ENCODE measurements at regions not wholly inside any gene's neighbourhood (a gene's known extent, or its start where the extent isn't known, plus 50 kb on each side); places are given as distances from the start of the nearest gene placed in this dataset.
"Not testable (repeated sequence)": the region's sequence is repeated elsewhere in the genome, so short reads cannot be mapped to it uniquely, and the experiment has no call there.

- Histone ChIP-seq H3K9me3 (no peaks in the 10 kb centered on the region), H3K27me3 (no peaks in the 10 kb centered on the region), H3K36me3 (no peaks in the 10 kb centered on the region), H3K27ac (no peak overlapping the region), H3K4me3 (no peak overlapping the region), H3K4me1 (no peaks in the 10 kb centered on the region)
- no peak for DNase-seq (ENCODE audit: low spot score in 2 of 2)
- TF ChIP-seq, protein P1, sequence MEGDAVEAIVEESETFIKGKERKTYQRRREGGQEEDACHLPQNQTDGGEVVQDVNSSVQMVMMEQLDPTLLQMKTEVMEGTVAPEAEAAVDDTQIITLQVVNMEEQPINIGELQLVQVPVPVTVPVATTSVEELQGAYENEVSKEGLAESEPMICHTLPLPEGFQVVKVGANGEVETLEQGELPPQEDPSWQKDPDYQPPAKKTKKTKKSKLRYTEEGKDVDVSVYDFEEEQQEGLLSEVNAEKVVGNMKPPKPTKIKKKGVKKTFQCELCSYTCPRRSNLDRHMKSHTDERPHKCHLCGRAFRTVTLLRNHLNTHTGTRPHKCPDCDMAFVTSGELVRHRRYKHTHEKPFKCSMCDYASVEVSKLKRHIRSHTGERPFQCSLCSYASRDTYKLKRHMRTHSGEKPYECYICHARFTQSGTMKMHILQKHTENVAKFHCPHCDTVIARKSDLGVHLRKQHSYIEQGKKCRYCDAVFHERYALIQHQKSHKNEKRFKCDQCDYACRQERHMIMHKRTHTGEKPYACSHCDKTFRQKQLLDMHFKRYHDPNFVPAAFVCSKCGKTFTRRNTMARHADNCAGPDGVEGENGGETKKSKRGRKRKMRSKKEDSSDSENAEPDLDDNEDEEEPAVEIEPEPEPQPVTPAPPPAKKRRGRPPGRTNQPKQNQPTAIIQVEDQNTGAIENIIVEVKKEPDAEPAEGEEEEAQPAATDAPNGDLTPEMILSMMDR (IDR thresholded peaks at IDR 0.05), result no peak
- TF ChIP-seq POLR2A (IDR thresholded peaks at IDR 0.05) (no peak), POLR2AphosphoS5 (IDR thresholded peaks at IDR 0.05) (no peak)
- intact Hi-C loops (cut with DNase I; ENCODE audit: low total_unique reads), result no loop called here
These were observed 160.6 kb downstream of the LIPI start for GRCh38 chr21:14050121-14050520.

DNA sequence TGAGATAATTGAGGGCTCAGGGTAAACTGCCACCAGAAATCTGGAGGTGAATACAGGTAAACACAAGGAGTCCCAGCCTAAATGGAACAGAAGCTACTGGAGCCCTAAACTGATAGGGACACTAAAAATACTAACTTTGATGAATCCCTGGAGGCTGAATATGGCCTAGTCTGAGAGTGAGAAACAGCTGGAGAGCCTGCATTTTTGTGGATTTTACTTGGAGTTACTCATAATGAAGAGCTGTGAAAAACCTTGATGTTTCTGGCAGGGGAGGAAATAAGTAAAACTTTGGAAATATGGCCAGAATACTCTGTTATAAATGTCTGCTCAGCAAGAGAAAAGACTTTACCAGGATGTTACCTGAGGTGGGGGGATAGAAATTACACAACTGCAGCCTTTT is 164.4 kb downstream of the LIPI start:
- TF ChIP-seq POLR2AphosphoS5 (IDR thresholded peaks at IDR 0.05) (no peak), POLR2A (IDR thresholded peaks at IDR 0.05) (no peak)
- no peaks in the 10 kb centered on the region for H3K9me3 ChIP-seq
- no peaks in the 10 kb centered on the region for H3K4me1 ChIP-seq
- no peak overlapping the region for H3K27ac ChIP-seq
- H3K36me3 ChIP-seq, result no peaks in the 10 kb centered on the region
- intact Hi-C loops (cut with DNase I; ENCODE audit: low total_unique reads), result no loop called here
- H3K27me3 ChIP-seq, result no peaks in the 10 kb centered on the region
- DNase-seq (ENCODE audit: low spot score in 2 of 2), result no peak
- no peak overlapping the region for H3K4me3 ChIP-seq

DNA sequence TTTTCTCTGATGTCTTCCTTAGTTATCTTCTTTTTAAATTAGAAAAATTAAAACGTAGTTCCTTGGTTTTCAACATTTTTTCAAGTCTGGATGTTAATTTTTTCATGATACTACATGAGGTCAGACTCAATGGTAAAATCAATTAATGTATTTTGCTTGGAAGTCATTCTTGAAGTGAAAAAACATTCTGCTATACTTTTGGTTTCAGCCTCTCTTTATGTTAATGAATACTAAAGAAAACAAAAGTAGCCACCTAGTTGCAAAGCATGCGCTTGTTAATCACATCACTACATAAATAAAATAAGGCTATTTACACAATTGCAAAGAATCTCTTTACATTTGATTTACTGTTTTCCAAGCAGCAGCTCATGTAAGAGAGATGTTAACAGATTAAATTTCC is 170.4 kb downstream of the LIPI start:
- no peaks in the 10 kb centered on the region for H3K9me3 ChIP-seq
- no peak overlapping the region for H3K4me3 ChIP-seq
- DNase-seq (ENCODE audit: low spot score in 2 of 2), result no peak
- H3K4me1 ChIP-seq, result no peaks in the 10 kb centered on the region
- H3K27ac ChIP-seq, result no peak overlapping the region
- intact Hi-C loops (cut with DNase I; ENCODE audit: low total_unique reads), result no loop called here
- TF ChIP-seq POLR2AphosphoS5 (IDR thresholded peaks at IDR 0.05), result no peak
- TF ChIP-seq, protein P1 (IDR thresholded peaks at IDR 0.05), result no peak
- no peak for TF ChIP-seq POLR2A (IDR thresholded peaks at IDR 0.05)
- no peaks in the 10 kb centered on the region for H3K36me3 ChIP-seq
- H3K27me3 ChIP-seq, result no peaks in the 10 kb centered on the region

GRCh38 chr21:14028619-14029018 is 182.1 kb downstream of the LIPI start:
- H3K27ac ChIP-seq, result peak overlapping the region in 1 of 2 donors; percentile 12
- TF ChIP-seq POLR2AphosphoS5 (IDR thresholded peaks at IDR 0.05), result peak in 1 of 3 donors; percentile 50
- H3K4me1 ChIP-seq; intact Hi-C loops (cut with DNase I; ENCODE audit: low total_unique reads); H3K9me3 ChIP-seq; DNase-seq (ENCODE audit: low spot score in 2 of 2); H3K27me3 ChIP-seq; H3K36me3 ChIP-seq: not testable (repeated sequence)
- H3K4me3 ChIP-seq, result peak overlapping the region in 1 of 3 donors; percentile 28

GRCh38 chr21:14027235-14027869 is 183.4 kb downstream of the LIPI start:
- intact Hi-C loops (cut with DNase I; ENCODE audit: low total_unique reads); H3K4me1 ChIP-seq; H3K36me3 ChIP-seq; H3K9me3 ChIP-seq; H3K27me3 ChIP-seq: not testable (repeated sequence)
- peak in 1 of 3 donors; percentile 21 for TF ChIP-seq POLR2AphosphoS5 (IDR thresholded peaks at IDR 0.05)
- peak overlapping the region; percentile 29 to 74 for H3K27ac ChIP-seq
- H3K4me3 ChIP-seq, result peak overlapping the region; percentile 47 to 76 (median 55)
- peak; percentile 88 to 89 for DNase-seq (ENCODE audit: low spot score in 2 of 2)

GRCh38 chr21:14020108-14020507 is 190.6 kb downstream of the LIPI start:
- DNase-seq (ENCODE audit: low spot score in 2 of 2); H3K9me3 ChIP-seq; H3K4me3 ChIP-seq; intact Hi-C loops (cut with DNase I; ENCODE audit: low total_unique reads); H3K4me1 ChIP-seq; H3K27me3 ChIP-seq; H3K27ac ChIP-seq; H3K36me3 ChIP-seq: not testable (repeated sequence)

GRCh38 chr21:14015841-14016240 is 194.9 kb downstream of the LIPI start:
- DNase-seq (ENCODE audit: low spot score in 2 of 2); H3K27ac ChIP-seq; H3K36me3 ChIP-seq; H3K9me3 ChIP-seq; H3K4me1 ChIP-seq; intact Hi-C loops (cut with DNase I; ENCODE audit: low total_unique reads); H3K27me3 ChIP-seq; H3K4me3 ChIP-seq: not testable (repeated sequence)

DNA sequence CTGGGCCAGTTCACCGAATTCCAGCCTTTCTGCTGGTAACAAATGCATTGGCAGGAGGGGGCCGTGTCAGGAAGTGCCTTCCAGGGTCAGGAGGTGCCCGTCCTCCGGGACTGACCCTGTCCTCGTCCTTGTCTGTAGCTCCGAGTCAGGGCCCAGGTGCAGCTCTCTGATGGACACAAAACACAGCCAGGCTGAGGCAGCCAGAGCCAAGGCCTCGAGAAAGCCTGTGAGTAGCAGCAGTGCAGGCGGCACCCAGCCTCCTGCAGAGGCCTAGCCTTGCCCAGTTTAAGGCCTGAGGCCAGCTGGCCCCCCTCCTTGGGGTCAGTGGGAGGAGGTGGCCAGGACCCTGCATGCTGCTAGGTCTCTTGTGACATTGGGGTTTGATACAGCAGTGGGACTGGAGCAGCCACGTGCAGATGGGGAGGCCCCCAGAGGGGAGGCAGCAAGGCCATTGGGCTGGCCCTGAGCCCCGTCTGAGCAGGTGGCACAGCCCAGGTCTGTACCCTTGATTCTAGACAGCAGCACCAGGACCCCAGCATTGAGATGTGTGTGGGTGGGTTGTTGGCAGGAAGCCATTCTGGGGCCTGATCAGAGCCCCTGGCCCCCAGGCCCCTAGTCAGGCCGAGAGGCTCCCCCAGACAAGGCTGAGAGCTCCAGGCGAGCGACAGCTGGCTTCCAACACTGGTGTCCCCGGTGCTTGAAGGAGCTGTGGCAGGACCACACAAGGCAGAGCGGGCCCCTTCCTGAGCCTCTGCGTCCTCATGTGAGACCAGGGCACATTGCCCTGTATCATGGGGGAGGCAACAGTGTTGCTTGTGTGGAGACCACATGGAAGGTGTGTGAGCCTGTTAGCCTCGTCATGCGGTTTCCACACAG is 196.9 kb downstream of the LIPI start:
- H3K27ac ChIP-seq; H3K9me3 ChIP-seq; H3K36me3 ChIP-seq; H3K4me1 ChIP-seq; H3K4me3 ChIP-seq; intact Hi-C loops (cut with DNase I; ENCODE audit: low total_unique reads); DNase-seq (ENCODE audit: low spot score in 2 of 2); H3K27me3 ChIP-seq: not testable (repeated sequence)

Data from breast epithelium (tissue), 4 donors.